ENCODE measurements at regions not wholly inside any gene's neighbourhood (a gene's known extent, or its start where the extent isn't known, plus 50 kb on each side); places are given as distances from the start of the nearest gene placed in this dataset.

- no peak for TF ChIP-seq ZNF687 (IDR thresholded peaks at IDR 0.05)
- no peak for TF ChIP-seq MXI1 (IDR thresholded peaks at IDR 0.05; ENCODE audit: low read depth, low read length)
- no peak for TF ChIP-seq CTCF (IDR thresholded peaks at IDR 0.05 in 2 of 3, conservative IDR thresholded peaks at IDR 0.05 in 1 of 3; ENCODE audit: control insufficient read depth in 2 of 3, extremely low read depth in 1 of 3, insufficient read depth in 1 of 3, low read depth in 3 of 3, low read length in 3 of 3)
- no peak for TF ChIP-seq YY1 (IDR thresholded peaks at IDR 0.05; ENCODE audit: low read depth, low read length)
- TF ChIP-seq ZNF274 (IDR thresholded peaks at IDR 0.05; ENCODE audit: insufficient read depth, insufficient read length) = no peak
- no peak for TF ChIP-seq CHD1 (IDR thresholded peaks at IDR 0.05; ENCODE audit: low read depth, low read length)
- no peak for TF ChIP-seq RAD51 (IDR thresholded peaks at IDR 0.05)
- TF ChIP-seq EZH2 (IDR thresholded peaks at IDR 0.05; ENCODE audit: borderline replicate concordance, control insufficient read depth, low read depth, low read length) = no peak
- no peak for TF ChIP-seq USF2 (IDR thresholded peaks at IDR 0.05; ENCODE audit: borderline replicate concordance, low read depth, low read length)
- no peak for TF ChIP-seq RAD21 (IDR thresholded peaks at IDR 0.05; ENCODE audit: insufficient read depth, low read depth, low read length)
- no peak for TF ChIP-seq ZZZ3 (IDR thresholded peaks at IDR 0.05; ENCODE audit: control insufficient read depth, insufficient read length, low read depth)
- no peak for TF ChIP-seq GABPA (IDR thresholded peaks at IDR 0.05; ENCODE audit: low read depth)
Observed at GRCh38 chr7:145005601-145006000, 169.7 kb upstream of the TPK1 start.
